ENCODE measurements at regions not wholly inside any gene's neighbourhood (a gene's known extent, or its start where the extent isn't known, plus 50 kb on each side); places are given as distances from the start of the nearest gene placed in this dataset.

DNA sequence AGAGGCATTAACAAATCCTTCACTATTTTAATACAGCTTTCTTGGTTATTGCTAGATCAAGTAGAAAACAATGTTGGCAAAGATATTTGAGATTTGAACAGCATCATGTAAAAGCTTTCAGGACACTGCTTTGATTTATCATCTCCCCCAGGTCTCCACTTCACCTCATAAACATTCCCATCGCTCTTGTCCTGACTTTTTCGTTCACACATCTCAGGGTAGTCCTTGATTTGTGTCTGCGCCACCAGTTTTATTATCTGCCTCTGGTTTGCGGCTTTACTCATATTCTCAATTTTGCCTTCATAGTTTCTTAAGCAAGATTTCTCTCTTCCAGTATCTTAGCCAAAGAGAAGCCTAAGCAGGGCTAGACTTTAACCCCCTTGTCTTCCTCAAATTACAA lies 63.5 kb upstream of the ROR1 start:
- DNase-seq (ENCODE audit: low spot score): no peak

DNA sequence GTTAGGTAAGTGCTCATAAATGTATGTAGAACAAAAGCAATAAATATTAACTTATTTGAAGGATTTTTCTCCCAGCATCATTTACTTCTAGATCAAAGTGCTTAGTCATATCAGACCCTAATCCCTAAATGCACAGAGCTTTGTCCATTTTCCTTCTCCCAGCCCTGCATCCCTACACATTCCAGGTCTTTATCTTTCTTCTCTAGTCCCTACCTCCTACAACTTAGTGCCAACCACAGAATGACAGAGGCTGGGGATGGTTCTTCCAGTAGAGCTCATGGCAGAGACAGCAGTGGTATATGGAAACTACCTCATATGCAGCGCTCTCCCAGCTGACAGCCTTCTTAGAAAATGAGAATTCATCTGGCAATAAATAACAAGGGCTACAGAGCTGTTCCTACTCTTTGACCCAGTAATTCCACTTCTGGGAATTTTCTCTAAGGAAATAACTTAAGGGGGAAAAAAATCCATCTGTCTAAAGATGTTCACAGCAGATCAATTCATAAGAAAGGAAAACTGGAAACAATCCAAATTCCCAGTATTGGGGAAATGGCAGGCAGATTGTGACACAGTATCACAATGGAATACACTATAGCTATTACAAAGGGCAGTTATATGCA lies 62.9 kb upstream of the ROR1 start:
- no peak for DNase-seq (ENCODE audit: low spot score)

DNA sequence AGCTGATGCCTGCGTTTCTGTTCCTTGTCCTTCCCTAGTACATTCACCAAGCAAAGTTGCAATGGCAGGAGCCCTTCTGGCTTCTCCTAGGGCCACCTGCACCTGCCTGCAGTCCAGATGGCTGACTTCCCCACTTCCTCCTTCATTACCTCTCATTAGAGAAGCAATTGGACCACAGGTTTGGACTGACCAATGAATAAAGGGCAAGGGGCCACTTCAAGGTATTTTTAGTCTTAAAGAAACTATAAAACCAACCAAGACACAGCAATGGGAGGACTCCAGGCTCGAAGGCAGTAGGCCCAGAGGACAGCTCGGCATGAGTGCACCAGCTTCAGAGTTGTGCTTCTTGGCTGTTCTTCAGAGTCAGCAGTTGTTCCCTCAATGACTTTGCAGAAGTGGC lies 60.8 kb upstream of the ROR1 start:
- no peak for DNase-seq (ENCODE audit: low spot score)

DNA sequence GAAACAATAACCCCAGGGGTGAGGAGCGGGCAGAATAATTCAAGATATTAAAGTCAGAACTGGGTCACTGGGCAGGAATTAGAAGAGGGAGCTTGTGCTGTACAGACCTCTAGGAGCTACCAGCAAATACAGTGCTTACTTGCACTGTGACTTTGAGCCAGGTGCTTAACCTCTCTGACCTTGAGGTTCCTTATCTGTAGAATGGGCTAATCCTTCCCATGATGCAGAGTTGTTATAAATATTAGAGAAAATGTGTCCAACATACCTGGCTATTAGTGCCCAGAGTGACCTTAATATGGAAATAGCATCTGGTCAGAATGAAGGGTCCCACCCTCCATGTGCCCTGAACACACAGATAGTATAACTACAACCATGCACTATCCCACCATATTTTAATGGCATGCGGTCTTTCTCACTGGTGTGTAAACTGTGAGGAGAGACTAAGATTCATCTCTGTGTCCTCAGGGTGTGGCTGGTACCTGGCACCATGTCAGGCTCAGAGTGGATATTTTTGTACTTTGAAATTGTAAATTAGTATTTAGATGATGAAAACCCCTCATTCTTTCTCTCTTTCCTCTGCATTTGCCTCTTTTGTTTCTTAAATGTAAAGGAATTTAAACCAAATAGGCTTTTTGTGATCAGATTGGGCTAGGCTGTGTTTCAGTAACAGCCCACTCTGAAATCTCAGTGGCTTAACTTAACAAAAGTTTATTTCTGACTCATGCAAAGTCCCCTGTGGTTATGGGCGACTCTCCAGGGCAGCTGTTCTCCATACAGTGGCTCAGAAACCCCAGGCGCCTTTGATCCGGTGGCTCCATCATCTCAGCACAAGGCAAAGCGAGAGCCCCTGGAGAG lies 60.0 kb upstream of the ROR1 start:
- peak; percentile 58 for DNase-seq (ENCODE audit: low spot score)

DNA sequence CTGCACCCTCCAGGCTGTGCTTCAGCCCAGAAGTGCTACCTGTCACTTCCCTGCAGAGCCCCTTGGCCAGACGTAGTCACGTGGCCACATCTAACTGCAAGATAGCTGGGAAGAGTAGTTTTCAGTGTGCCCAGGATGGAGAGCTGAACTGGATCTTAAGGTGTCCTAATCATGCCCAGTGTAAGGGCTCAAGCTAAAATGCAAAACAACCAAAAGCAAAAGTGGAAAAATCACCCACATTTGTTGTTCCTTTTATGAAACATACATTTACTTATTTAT lies 59.4 kb upstream of the ROR1 start:
- DNase-seq (ENCODE audit: low spot score): no peak

DNA sequence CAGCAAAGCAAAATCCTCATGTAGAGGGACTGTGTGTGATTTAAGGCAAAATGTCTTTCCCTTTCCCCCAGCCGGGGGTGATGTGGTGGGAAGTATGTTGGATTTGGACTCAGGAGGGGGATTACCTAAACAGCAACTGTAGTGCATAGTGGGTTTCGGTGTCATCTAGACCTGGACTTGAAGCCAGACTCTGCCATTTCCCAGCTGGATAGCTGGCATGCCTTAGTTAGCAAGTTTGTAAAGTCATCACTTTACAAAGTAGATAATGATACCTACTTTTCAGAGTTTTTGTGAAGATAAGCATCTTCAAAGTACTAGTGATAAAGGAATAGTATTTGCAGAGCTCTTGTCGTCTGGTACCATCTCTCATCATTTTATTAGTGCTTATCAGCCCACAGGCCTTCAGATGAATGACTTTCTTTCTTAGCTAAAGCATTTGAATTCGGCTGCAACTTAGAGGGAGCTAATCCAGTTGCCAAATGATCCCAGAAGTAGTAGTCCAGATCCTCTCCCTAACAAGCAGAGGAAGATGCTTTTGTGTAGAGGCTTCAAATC lies 56.2 kb upstream of the ROR1 start:
- no peak for DNase-seq (ENCODE audit: low spot score)

DNA sequence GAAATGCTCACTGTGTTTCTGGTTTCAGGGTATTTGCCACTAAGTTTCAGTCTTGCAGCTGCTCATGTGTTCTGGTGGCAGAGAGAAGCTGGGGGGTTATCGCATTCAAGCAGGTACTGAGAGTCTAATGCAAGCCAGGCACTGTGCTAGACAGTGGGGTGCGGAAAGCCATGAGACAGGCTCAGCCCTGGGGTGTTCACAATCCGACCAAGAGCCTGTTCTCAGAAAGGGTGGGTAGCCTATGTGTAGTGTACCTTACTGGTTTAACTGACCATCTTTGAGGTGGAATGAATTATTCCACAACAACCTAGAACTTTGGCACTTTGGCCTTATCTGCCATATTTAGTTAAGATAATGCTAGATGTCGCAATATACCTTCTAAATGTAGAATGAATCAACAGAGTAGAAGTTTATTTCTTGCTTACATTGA lies 55.3 kb upstream of the ROR1 start:
- no peak for DNase-seq (ENCODE audit: low spot score)

DNA sequence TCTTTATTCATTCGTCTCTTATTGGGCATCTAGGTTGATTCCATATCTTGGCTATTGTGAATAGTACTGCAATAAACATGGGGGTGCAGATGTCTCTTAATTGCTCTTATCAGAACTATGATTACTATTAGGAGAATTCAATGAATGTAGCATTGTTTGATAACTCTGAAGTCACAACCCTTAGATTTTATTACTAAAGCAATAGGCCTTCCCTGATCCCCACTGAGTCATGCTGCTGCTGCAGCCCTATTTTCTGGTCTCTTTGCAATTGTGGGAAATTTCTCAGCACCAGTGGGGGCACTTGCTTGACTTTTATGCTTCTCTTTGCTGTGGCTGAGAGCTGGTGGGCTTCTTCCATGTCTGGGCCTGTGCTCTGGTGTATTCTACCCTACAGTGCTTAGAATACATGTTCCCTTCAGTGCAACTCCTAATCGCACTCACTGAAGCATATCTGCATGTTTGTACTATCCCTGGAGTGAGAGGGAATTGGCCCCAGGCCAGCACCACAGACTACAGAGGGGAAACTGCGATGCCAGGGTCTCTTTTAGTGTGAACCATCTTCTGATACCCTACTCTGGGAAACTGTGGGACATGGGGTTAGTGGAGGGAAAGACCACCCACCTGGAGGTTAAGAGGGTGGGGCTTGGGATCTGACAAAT lies 52.2 kb upstream of the ROR1 start:
- DNase-seq (ENCODE audit: low spot score): peak; percentile 14

DNA sequence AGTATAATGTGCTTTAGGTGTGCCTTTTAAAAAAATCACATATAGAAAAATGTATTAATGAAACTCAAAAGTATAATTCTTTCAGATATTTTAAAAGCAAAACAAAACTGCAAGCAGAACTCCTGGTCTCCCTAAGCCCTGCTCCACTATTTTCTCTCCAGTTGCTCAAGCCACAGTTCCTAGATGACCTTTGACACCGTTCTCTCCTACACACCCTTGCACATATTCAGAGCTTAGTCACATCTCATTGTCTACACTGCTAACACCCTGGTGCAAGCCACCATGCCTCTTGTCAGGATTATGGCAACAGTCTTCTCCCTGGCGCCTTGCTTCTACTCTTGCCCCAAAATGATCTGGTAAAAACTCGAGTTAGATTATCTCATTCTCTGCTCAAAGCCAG lies 50.2 kb upstream of the ROR1 start:
- DNase-seq (ENCODE audit: low spot score): no peak
